A549 (cell line): ENCODE measurements at regions not wholly inside any gene's neighbourhood (a gene's known extent, or its start where the extent isn't known, plus 50 kb on each side); places are given as distances from the start of the nearest gene placed in this dataset.

Experiments used
- ATAC-seq, 2 experiments: fragments of 200-7000 bp in 1 of 2; fragments of >200 bp in 1 of 2; cut with Nextera tagmentation in 1 of 2; cut with Tn5 transposase in 1 of 2; 3 replicates each; pipeline versions ENCODE4 v1.8.0 to v1.9.1; 2018 to 2020; ENCODE audit warnings: mild to moderate bottlenecking in 1 of 2, moderate library complexity in 1 of 2
- CTCF ChIA-PET: fragments of 300-600 bp; sonication (Branson Sonifier 250); formaldehyde crosslinking; extraction: SDS; loops from one replicate; lab custom pipeline; 2021; ENCODE audit warnings: antibody characterized with exemption, inconsistent platforms; lab: Yijun Ruan, JAX
- POLR2A ChIA-PET: fragments of 350-600 bp; formaldehyde crosslinking; extraction: SDS; loops from one replicate; lab custom pipeline; 2021; ENCODE audit warnings: antibody characterized with exemption, inconsistent platforms; lab: Yijun Ruan, JAX
- DNase-seq, 2 experiments: peaks; one replicate each; pipeline versions ENCODE4 v3.0.0 to v3.0.0-alpha.2; 2011 to 2016; ENCODE audit warnings: low read depth in 1 of 2, low spot score in 1 of 2
- FAIRE-seq: peaks from 2 replicates; lab custom pipeline; 2011; peaks lifted over from hg19 to GRCh38; lab: Jason Lieb, UNC
- H3K27ac ChIP-seq, 2 experiments: fragments of >200 bp; sonication (Bioruptor Twin); formaldehyde crosslinking; 3 replicates each; pipeline ENCODE4 v1.5.1; 2016 to 2017
- H3K4me1 ChIP-seq: fragments of >200 bp; sonication (Bioruptor Twin); formaldehyde crosslinking; 3 replicates; pipeline ENCODE4 v1.6.1; 2016
- H3K4me2 ChIP-seq: fragments of >200 bp; sonication (Bioruptor Twin); formaldehyde crosslinking; 3 replicates; pipeline ENCODE4 v1.6.1; 2016
- H3K4me3 ChIP-seq: fragments of >200 bp; sonication (Bioruptor Twin); formaldehyde crosslinking; 3 replicates; pipeline ENCODE4 v1.5.1; 2016
- H3K9me3 ChIP-seq: fragments of >200 bp; sonication (Bioruptor Twin); formaldehyde crosslinking; 3 replicates; pipeline ENCODE4 v1.6.1; 2016
- ATOH8 ChIP-seq: fragments of 250-450 bp; sonication (Bioruptor Pico); IDR thresholded peaks from 2 replicates; pipeline ENCODE4 v1.5.0; 2020; ENCODE audit warnings: low read depth, mild to moderate bottlenecking, moderate library complexity
- BCL3 ChIP-seq: fragments of >200 bp; sonication (Bioruptor Twin); formaldehyde crosslinking; IDR thresholded peaks from 3 replicates; pipeline ENCODE4 v1.6.1; 2016
- BHLHE40 ChIP-seq: IDR thresholded peaks from 2 replicates; pipeline ENCODE4 v1.6.1; 2012; ENCODE audit warnings: low read depth, low read length, inconsistent platforms
- CEBPB ChIP-seq, 2 experiments: fragments of >200 bp in 1 of 2; sonication (Bioruptor Twin) in 1 of 2; formaldehyde crosslinking in 1 of 2; IDR thresholded peaks; 2 replicates each; pipeline ENCODE4 v1.6.1; 2012 to 2016
- CHD4 ChIP-seq: fragments of 200-600 bp; sonication (generic); IDR thresholded peaks from 2 replicates; pipeline ENCODE4 v1.6.1; 2016; ENCODE audit warnings: antibody characterized with exemption, mild to moderate bottlenecking, borderline replicate concordance
- ELK1 ChIP-seq: fragments of 150-350 bp; IDR thresholded peaks from 2 replicates; pipeline ENCODE4 v1.6.1; 2014; ENCODE audit warnings: low read depth, mild to moderate bottlenecking, low read length
- ESRRA ChIP-seq: fragments of 150-350 bp; IDR thresholded peaks from 2 replicates; pipeline ENCODE4 v1.6.1; 2014; ENCODE audit warnings: mild to moderate bottlenecking, low read length, borderline replicate concordance
- FOSB ChIP-seq: fragments of 250-450 bp; sonication (Bioruptor Pico); IDR thresholded peaks from 2 replicates; pipeline ENCODE4 v1.5.0; 2020; ENCODE audit warnings: mild to moderate bottlenecking, moderate library complexity
- FOSL2 ChIP-seq, 2 experiments: fragments of 450-650 bp in 1 of 2; fragments of >200 bp in 1 of 2; sonication (Bioruptor Twin) in 1 of 2; formaldehyde crosslinking; IDR thresholded peaks; 2 replicates each; pipeline versions ENCODE4 v1.5.0 to v1.6.1; 2016 to 2020; ENCODE audit warnings: mild to moderate bottlenecking in 1 of 2, moderate library complexity in 1 of 2
- GATA3 ChIP-seq: IDR thresholded peaks from 2 replicates; pipeline ENCODE4 v1.6.1; 2012; ENCODE audit warnings: borderline replicate concordance
- HEYL ChIP-seq: fragments of 250-450 bp; sonication (Bioruptor Pico); IDR thresholded peaks from 2 replicates; pipeline ENCODE4 v1.8.0; 2021; ENCODE audit warnings: mild to moderate bottlenecking, moderate library complexity
- HOXB5 ChIP-seq: fragments of 250-450 bp; sonication (Bioruptor Pico); IDR thresholded peaks from 2 replicates; pipeline ENCODE4 v1.5.0; 2020; ENCODE audit warnings: mild to moderate bottlenecking, moderate library complexity
- JUN ChIP-seq, 2 experiments: fragments of >200 bp; sonication (Bioruptor Twin); formaldehyde crosslinking; IDR thresholded peaks; 2 replicates in 1 of 2; 3 replicates in 1 of 2; pipeline ENCODE4 v1.6.1; 2016 to 2017
- JUNB ChIP-seq: fragments of >200 bp; sonication (Bioruptor Twin); formaldehyde crosslinking; IDR thresholded peaks from 2 replicates; pipeline ENCODE4 v1.6.1; 2016
- MAX ChIP-seq: IDR thresholded peaks from 2 replicates; pipeline ENCODE4 v1.6.1; 2012
- MAZ ChIP-seq: fragments of 150-350 bp; IDR thresholded peaks from 2 replicates; pipeline ENCODE4 v1.6.1; 2014; ENCODE audit warnings: antibody characterized with exemption, low read depth, low read length, borderline replicate concordance
- MYC ChIP-seq: IDR thresholded peaks from 2 replicates; pipeline ENCODE4 v1.6.1; 2012; ENCODE audit warnings: mild to moderate bottlenecking, inconsistent platforms, low read length, improper control_type of control experiment, borderline replicate concordance
- PBX3 ChIP-seq: IDR thresholded peaks from 2 replicates; pipeline ENCODE4 v1.6.1; 2012
- RCOR1 ChIP-seq: fragments of 150-350 bp; IDR thresholded peaks from 2 replicates; pipeline ENCODE4 v1.6.1; 2014; ENCODE audit warnings: antibody characterized with exemption, low read length, low read depth
- RFX5 ChIP-seq: fragments of 450-650 bp; IDR thresholded peaks from 2 replicates; pipeline ENCODE4 v1.7.1; 2014; ENCODE audit warnings: antibody characterized with exemption, mild to moderate bottlenecking, moderate library complexity
- ZSCAN20 ChIP-seq: fragments of 250-450 bp; sonication (Bioruptor Pico); IDR thresholded peaks from 2 replicates; pipeline ENCODE4 v1.8.0; 2022; ENCODE audit warnings: mild to moderate bottlenecking, moderate library complexity
- WGBS: methylation state at CpG from one replicate; pipeline ENCODE4 v1.1.6; 2017; ENCODE audit errors: missing lambda C conversion rate; 5-methylcytosine and 5-hydroxymethylcytosine counted together

- TF ChIP-seq ELK1 (no peak), CEBPB (IDR thresholded peaks at IDR 0.05) (peak in 1 of 2 experiments; percentile 48; a peak in 1 of 4 replicates), MAZ (no peak), RCOR1 (no peak)
These were observed 338.9 kb upstream of the IGFBP3 start (continued) for GRCh38 chr7:46259947-46260346.

GRCh38 chr7:46257761-46258448 lies 336.8 kb upstream of the IGFBP3 start:
- Histone ChIP-seq H3K27ac (peak overlapping the region; percentile 67 to 88), H3K4me2 (peak overlapping the region; percentile 64), H3K9me3 (no peaks in the 10 kb centered on the region), H3K4me1 (peaks cover 42% of the 10 kb centered on the region), H3K4me3 (no peak overlapping the region)
- peak; percentile 15 to 72 for DNase-seq
- peak; percentile 49; the same call in 1 of the 2 replicates for TF ChIP-seq GATA3
- 0 out of 2 replicates have a peak, but pooled peaks have one; percentile 40 for TF ChIP-seq JUNB
- peak; percentile 58; the same call in 1 of the 2 replicates for TF ChIP-seq MAX
- TF ChIP-seq JUN (IDR thresholded peaks at IDR 0.05) = 0 out of 5 replicates have a peak, but pooled peaks of 1 of the 2 experiments have one; percentile 17
- TF ChIP-seq PBX3 = no peak
- TF ChIP-seq CHD4 = no peak
- TF ChIP-seq RFX5 = no peak
- TF ChIP-seq ZSCAN20 (CRISPR knock-in tag) = no peak
- TF ChIP-seq ATOH8 (CRISPR knock-in tag) = no peak
- TF ChIP-seq BHLHE40 = no peak
- TF ChIP-seq HOXB5 = 0 out of 2 replicates have a peak, but pooled peaks have one; percentile 56
- no peak for TF ChIP-seq MYC
- TF ChIP-seq FOSL2 (IDR thresholded peaks at IDR 0.05) = 0 out of 2 replicates have a peak, but pooled peaks have one; percentile 55
- peak; percentile 78 for TF ChIP-seq FOSL2 (CRISPR knock-in tag; IDR thresholded peaks at IDR 0.05)
- CTCF ChIA-PET = interaction anchor here (1.5 to 2.9 kb wide), 2 partner anchors 335 to 336 kb away, joined by 3 to 11 read pairs; partner anchors contain the start of gene IGFBP3
- ATAC-seq = peak; percentile 81 to 90
- FAIRE-seq = peak; percentile 90
- WGBS = 7% methylated on average over 3 of the region's 3 CpGs
- POLR2A ChIA-PET = no interaction called here

GRCh38 chr7:46256870-46257661 lies 336.0 kb upstream of the IGFBP3 start:
- FAIRE-seq (no peak), ATAC-seq (no peak), DNase-seq (no peak)
- Histone ChIP-seq H3K9me3 (no peaks in the 10 kb centered on the region), H3K4me2 (peak overlapping the region; percentile 64), H3K4me3 (no peak overlapping the region), H3K4me1 (peaks cover 42% of the 10 kb centered on the region), H3K27ac (peak overlapping the region; percentile 67 to 88)
- POLR2A ChIA-PET = no interaction called here
- CTCF ChIA-PET = interaction anchor here (1.5 to 2.9 kb wide), 2 partner anchors 334 to 336 kb away, joined by 3 to 11 read pairs; partner anchors contain the start of gene IGFBP3
- 87% methylated on average over 8 of the region's 8 CpGs for WGBS
- TF ChIP-seq GATA3 (no peak), ATOH8 (CRISPR knock-in tag) (no peak), ESRRA (no peak), FOSB (no peak), HEYL (CRISPR knock-in tag) (no peak), ELK1 (no peak), BCL3 (no peak), RCOR1 (no peak)
